ENCODE measurements at regions not wholly inside any gene's neighbourhood (a gene's known extent, or its start where the extent isn't known, plus 50 kb on each side); places are given as distances from the start of the nearest gene placed in this dataset.

GRCh38 chr5:162410365-162410764 is 342.8 kb downstream of the GABRG2 start:
- no peak for DNase-seq
- Mint-ChIP-seq H3K4me1 (ENCODE audit: low read depth, unreplicated experiment) (no peaks in the 10 kb centered on the region), H3K27me3 (ENCODE audit: unreplicated experiment) (no peaks in the 10 kb centered on the region), H3K36me3 (ENCODE audit: insufficient read depth, unreplicated experiment) (no peaks in the 10 kb centered on the region), H3K4me3 (ENCODE audit: low read depth, unreplicated experiment) (no peak overlapping the region), H3K9me3 (ENCODE audit: low read depth, unreplicated experiment) (peaks cover 22% of the 10 kb centered on the region), H3K27ac (ENCODE audit: unreplicated experiment) (no peak overlapping the region)
- CTCF ChIA-PET: no interaction called here
- no TSS peak for BruUV-seq (replicated peaks)
- intact Hi-C loops (cut with micrococcal nuclease; ENCODE audit: unreplicated experiment): no loop called here
- TF ChIP-seq CTCF (IDR thresholded peaks at IDR 0.05; ENCODE audit: unreplicated experiment): no peak

DNA sequence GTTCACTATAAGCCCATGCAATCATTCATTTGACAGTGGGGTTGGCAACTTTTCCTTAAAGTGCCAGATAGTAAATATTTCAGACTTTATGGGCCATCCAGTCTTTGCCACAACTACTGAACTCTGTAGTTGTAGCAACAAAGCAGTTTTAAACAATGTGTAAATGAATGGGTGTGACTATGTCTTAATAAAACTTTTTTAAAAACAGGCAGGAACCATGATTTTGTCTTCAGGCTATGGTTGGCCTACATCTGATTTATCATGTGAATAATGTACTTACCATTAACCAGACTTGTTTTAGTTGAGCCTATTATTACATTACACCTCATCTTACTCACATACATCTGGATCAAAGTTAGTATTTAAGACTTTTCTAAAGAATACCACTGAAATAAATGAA is 361.6 kb downstream of the GABRG2 start:
- no peak for DNase-seq
- BruUV-seq (replicated peaks): no TSS peak
- H3K27ac Mint-ChIP-seq (ENCODE audit: unreplicated experiment): no peak overlapping the region
- CTCF ChIA-PET: no interaction called here
- no peak for TF ChIP-seq CTCF (IDR thresholded peaks at IDR 0.05; ENCODE audit: unreplicated experiment)
- H3K9me3 Mint-ChIP-seq (ENCODE audit: low read depth, unreplicated experiment): peaks cover 10% of the 10 kb centered on the region
- H3K4me1 Mint-ChIP-seq (ENCODE audit: low read depth, unreplicated experiment): no peaks in the 10 kb centered on the region
- no peaks in the 10 kb centered on the region for H3K36me3 Mint-ChIP-seq (ENCODE audit: insufficient read depth, unreplicated experiment)
- H3K4me3 Mint-ChIP-seq (ENCODE audit: low read depth, unreplicated experiment): no peak overlapping the region
- intact Hi-C loops (cut with micrococcal nuclease; ENCODE audit: unreplicated experiment): no loop called here
- H3K27me3 Mint-ChIP-seq (ENCODE audit: unreplicated experiment): no peaks in the 10 kb centered on the region

GRCh38 chr5:162434281-162434680 is 366.7 kb downstream of the GABRG2 start:
- Mint-ChIP-seq H3K36me3 (ENCODE audit: insufficient read depth, unreplicated experiment) (no peaks in the 10 kb centered on the region), H3K4me3 (ENCODE audit: low read depth, unreplicated experiment) (no peak overlapping the region), H3K27me3 (ENCODE audit: unreplicated experiment) (no peaks in the 10 kb centered on the region), H3K4me1 (ENCODE audit: low read depth, unreplicated experiment) (no peaks in the 10 kb centered on the region), H3K27ac (ENCODE audit: unreplicated experiment) (no peak overlapping the region), H3K9me3 (ENCODE audit: low read depth, unreplicated experiment) (peaks cover 9% of the 10 kb centered on the region)
- no peak for TF ChIP-seq CTCF (IDR thresholded peaks at IDR 0.05; ENCODE audit: unreplicated experiment)
- no TSS peak for BruUV-seq (replicated peaks)
- CTCF ChIA-PET: no interaction called here
- no peak for DNase-seq
- intact Hi-C loops (cut with micrococcal nuclease; ENCODE audit: unreplicated experiment): loop anchor here (10.0 kb wide), 1 partner anchor 251 kb away; no protein-coding TSS in a partner anchor

GRCh38 chr5:162436055-162436454 is 368.5 kb downstream of the GABRG2 start:
- H3K9me3 Mint-ChIP-seq (ENCODE audit: low read depth, unreplicated experiment): peaks cover 18% of the 10 kb centered on the region
- H3K27ac Mint-ChIP-seq (ENCODE audit: unreplicated experiment): no peak overlapping the region
- no peaks in the 10 kb centered on the region for H3K27me3 Mint-ChIP-seq (ENCODE audit: unreplicated experiment)
- H3K4me3 Mint-ChIP-seq (ENCODE audit: low read depth, unreplicated experiment): no peak overlapping the region
- intact Hi-C loops (cut with micrococcal nuclease; ENCODE audit: unreplicated experiment): loop anchor here (10.0 kb wide), 1 partner anchor 249 kb away; no protein-coding TSS in a partner anchor
- no peaks in the 10 kb centered on the region for H3K36me3 Mint-ChIP-seq (ENCODE audit: insufficient read depth, unreplicated experiment)
- no peaks in the 10 kb centered on the region for H3K4me1 Mint-ChIP-seq (ENCODE audit: low read depth, unreplicated experiment)
- TF ChIP-seq CTCF (IDR thresholded peaks at IDR 0.05; ENCODE audit: unreplicated experiment): no peak
- BruUV-seq (replicated peaks): no TSS peak
- CTCF ChIA-PET: interaction anchor here (0.7 kb wide), 1 partner anchor 677 kb away, joined by 4 read pairs; no protein-coding TSS in a partner anchor
- no peak for DNase-seq

All from Calu3 (cell line).